C4-2B (cell line): ENCODE measurements at regions not wholly inside any gene's neighbourhood (a gene's known extent, or its start where the extent isn't known, plus 50 kb on each side); places are given as distances from the start of the nearest gene placed in this dataset.
"Not testable (repeated sequence)": the region's sequence is repeated elsewhere in the genome, so short reads cannot be mapped to it uniquely, and the experiment has no call there.

Experiments used
- H3K27ac ChIP-seq: fragments of 450-650 bp; 2 replicates; pipeline ENCODE4 v1.5.1; 2017
- CTCF ChIP-seq: fragments of 450-650 bp; conservative IDR thresholded peaks from 2 replicates; pipeline ENCODE4 v1.5.1; 2017; ENCODE audit warnings: mild to moderate bottlenecking
- ZFX ChIP-seq: fragments of 450-650 bp; IDR thresholded peaks from 2 replicates; pipeline ENCODE4 v1.6.1; 2017

DNA sequence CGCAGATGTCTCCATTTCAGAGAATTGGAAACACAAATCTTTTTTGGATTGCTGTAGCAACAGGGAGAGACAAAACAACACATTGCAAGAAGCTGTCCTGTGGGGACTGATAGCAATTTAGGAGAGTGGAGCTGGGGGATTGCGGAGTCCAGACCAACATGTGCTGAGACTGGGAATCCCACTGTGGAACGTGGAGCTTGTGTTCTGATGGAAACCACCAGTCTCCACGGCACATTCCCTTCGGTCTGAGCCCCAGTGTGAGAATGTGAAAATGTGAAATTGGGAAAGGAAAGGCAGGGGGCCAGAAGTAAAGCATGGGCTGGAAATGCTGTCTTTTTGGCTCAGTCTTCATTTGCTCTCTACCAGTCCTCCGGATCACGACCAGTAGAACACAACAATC is 348.8 kb upstream of the TNC start:
- no peak overlapping the region for H3K27ac ChIP-seq
- TF ChIP-seq CTCF (no peak), ZFX (no peak)

DNA sequence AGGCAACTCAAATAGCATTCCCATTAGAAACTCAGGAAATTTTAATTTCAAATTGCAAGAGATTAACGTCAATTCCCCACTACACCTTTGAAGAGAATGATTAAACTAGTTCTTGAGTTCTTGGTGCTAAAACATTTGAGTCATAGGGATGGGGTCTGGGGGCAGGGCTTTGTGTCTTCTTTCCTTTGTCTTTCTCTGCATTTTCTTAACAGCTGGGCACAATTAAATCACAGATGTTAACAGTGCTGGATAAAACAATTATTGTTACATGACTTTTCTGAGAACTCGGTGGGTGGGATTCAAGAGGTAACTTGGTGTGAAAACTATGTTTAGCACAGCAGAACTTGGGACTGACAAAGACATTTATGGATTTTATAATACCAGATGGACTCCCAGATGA is 351.9 kb upstream of the TNC start:
- H3K27ac ChIP-seq, result no peak overlapping the region
- TF ChIP-seq CTCF (no peak), ZFX (no peak)

DNA sequence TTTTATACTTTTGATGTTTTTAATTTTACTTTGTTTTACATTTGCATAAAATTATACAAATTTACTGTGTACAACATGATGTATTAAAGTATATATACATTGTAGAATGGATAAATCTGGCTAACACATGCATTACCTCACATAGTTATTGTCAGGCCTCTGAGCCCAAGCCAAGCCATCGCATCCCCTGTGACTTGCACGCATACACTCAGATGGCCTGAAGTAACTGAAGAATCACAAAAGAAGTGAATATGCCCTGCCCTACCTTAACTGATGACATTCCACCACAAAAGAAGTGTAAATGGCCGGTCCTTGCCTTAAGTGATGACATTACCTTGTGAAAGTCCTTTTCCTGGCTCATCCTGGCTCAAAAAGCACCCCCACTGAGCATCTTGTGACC is 355.1 kb upstream of the TNC start:
- not testable (repeated sequence) for H3K27ac ChIP-seq

GRCh38 chr9:115481769-115482168 is 363.8 kb upstream of the TNC start:
- no peak overlapping the region for H3K27ac ChIP-seq
- TF ChIP-seq CTCF, result no peak
- TF ChIP-seq ZFX, result no peak

GRCh38 chr9:115482747-115483146 is 364.8 kb upstream of the TNC start:
- no peak overlapping the region for H3K27ac ChIP-seq
- no peak for TF ChIP-seq CTCF
- no peak for TF ChIP-seq ZFX

DNA sequence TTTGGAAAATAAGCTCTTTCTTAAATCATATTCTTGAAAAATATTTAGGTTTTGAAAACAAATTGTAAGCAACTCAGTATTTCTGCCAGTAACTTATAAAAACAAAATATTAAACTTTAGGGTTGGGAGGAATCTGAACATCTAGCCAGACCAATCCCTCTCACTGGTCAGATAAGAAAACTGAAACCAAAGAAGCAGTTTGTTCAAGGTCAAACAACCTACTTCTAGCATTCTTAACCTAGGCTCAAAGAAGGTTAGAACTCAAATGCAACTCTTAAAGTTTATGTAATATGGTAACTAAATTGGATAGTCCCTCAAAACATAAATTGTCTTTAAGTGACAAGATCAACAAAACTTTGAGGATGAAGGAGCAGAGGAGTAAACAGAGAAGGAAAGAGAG is 374.9 kb upstream of the TNC start:
- H3K27ac ChIP-seq, result no peak overlapping the region
- TF ChIP-seq CTCF (no peak), ZFX (no peak)

DNA sequence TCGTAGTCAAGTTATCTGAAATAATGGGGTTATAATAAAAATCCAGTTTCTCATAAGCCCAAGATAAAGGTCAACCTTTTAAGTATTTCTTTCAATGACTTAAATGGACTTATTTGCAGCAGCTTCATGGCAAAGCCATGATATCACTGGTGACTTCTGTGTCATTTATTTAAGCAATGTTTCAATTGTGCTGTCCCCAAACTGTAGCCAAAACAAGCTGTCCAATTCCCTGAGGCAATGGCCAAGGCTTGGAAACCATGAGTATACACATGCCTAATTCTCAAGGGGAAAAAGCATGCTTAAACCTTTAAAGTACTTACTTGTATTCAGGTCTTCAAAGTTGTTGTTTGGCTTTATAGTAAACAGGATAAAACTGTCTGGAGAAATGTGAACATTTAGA is 376.4 kb upstream of the TNC start:
- H3K27ac ChIP-seq, result peak overlapping the region; percentile 43; the same call in 1 of the 2 replicates
- TF ChIP-seq CTCF, result no peak
- TF ChIP-seq ZFX, result no peak

GRCh38 chr9:115495052-115495635 is 377.2 kb upstream of the TNC start:
- peak overlapping the region; percentile 43; the same call in 1 of the 2 replicates for H3K27ac ChIP-seq

More at GRCh38 chr9:115495052-115495635, 377.2 kb upstream of the TNC start:
- TF ChIP-seq ZFX, result no peak
- TF ChIP-seq CTCF, result no peak
